ENCODE measurements at regions not wholly inside any gene's neighbourhood (a gene's known extent, or its start where the extent isn't known, plus 50 kb on each side); places are given as distances from the start of the nearest gene placed in this dataset.

- POLR2A ChIA-PET, result no interaction called here
- DNase-seq (ENCODE audit: low read depth, low spot score), result no peak
- no peak overlapping the region for H3K4me3 ChIP-seq (ENCODE audit: low read depth, low read length)
- CTCF ChIA-PET, result no interaction called here
- no peak for TF ChIP-seq CTCF (IDR thresholded peaks at IDR 0.05; ENCODE audit: insufficient read depth, low read length, missing control alignments)
These were observed 261.5 kb upstream of the RPL38 start for GRCh38 chr17:73941919-73942530.

DNA sequence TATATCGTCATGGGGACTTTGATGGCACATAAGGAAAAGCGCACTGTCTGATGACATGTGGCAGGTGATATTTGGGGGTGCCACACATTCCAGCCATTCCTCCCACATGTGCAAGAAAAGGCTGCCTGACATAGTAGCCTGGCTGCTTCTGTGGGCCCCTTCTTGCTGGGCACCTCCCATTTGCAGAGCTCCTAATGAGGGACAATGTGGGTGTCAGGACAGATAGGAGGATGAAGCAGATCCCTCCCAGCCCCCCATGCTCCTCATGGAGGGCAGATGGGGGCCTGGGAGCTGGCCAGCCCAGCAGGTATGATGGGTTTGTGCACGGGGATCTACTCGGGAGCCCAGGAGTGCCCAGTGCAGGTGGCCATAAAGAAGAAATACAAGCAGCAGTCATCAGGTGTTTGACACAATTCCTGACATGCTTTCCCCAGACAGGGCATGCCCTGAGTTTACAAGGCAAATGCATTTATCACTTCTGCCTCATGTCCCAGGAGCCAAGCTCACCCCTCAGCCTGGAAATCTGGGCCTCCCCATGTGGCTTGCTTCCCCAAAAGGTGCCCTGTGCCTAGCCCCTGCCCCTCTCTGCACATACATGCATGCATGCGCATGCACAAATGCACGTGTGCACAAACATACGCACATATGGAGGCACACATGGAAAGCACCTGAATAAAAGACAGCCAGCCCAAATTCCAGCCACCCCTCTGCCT lies 260.6 kb upstream of the RPL38 start:
- POLR2A ChIA-PET, result no interaction called here
- CTCF ChIA-PET, result no interaction called here
- no peak for TF ChIP-seq CTCF (IDR thresholded peaks at IDR 0.05; ENCODE audit: insufficient read depth, low read length, missing control alignments)
- H3K4me3 ChIP-seq (ENCODE audit: low read depth, low read length), result no peak overlapping the region
- DNase-seq (ENCODE audit: low read depth, low spot score), result no peak

DNA sequence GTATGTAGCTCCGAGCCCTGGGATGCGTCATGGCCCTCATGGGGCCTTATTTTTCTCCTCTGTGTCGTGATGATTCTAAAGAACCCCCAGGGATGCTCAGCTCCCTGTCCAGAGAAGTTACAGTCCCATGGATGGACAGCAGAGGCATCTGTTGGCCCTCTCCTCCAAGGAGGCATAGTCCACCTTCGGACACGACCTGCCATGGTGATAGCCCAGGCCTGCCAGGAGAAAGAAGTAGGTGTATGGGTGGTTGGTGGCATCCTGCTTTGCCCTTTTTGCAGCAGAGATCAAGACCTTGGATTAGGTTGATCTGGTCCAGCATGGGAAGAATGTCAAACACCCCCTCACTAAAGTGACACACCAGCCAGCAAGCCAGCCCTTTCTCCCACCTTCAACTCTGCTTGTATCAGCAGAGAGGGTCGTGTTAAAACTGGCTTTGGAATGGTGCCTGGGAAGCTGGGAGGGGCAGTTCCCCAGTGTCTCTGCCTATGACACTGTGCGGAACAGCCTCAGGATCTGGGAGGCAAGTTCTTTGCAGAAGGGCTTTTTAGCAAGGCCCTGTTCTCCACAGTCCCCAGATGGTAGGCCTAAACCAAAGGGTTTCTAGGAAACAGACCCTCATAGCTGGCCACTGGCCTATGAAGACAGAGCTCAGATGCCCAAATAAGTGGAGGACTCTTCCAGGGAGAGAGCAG lies 259.9 kb upstream of the RPL38 start:
- no peak overlapping the region for H3K4me3 ChIP-seq (ENCODE audit: low read depth, low read length)
- TF ChIP-seq CTCF (IDR thresholded peaks at IDR 0.05; ENCODE audit: insufficient read depth, low read length, missing control alignments), result no peak
- ChIA-PET CTCF (no interaction called here), POLR2A (no interaction called here)
- no peak for DNase-seq (ENCODE audit: low read depth, low spot score)

GRCh38 chr17:73944366-73944765 lies 259.1 kb upstream of the RPL38 start:
- no peak overlapping the region for H3K4me3 ChIP-seq (ENCODE audit: low read depth, low read length)
- POLR2A ChIA-PET, result no interaction called here
- TF ChIP-seq CTCF (IDR thresholded peaks at IDR 0.05; ENCODE audit: insufficient read depth, low read length, missing control alignments), result no peak
- CTCF ChIA-PET, result no interaction called here
- no peak for DNase-seq (ENCODE audit: low read depth, low spot score)

DNA sequence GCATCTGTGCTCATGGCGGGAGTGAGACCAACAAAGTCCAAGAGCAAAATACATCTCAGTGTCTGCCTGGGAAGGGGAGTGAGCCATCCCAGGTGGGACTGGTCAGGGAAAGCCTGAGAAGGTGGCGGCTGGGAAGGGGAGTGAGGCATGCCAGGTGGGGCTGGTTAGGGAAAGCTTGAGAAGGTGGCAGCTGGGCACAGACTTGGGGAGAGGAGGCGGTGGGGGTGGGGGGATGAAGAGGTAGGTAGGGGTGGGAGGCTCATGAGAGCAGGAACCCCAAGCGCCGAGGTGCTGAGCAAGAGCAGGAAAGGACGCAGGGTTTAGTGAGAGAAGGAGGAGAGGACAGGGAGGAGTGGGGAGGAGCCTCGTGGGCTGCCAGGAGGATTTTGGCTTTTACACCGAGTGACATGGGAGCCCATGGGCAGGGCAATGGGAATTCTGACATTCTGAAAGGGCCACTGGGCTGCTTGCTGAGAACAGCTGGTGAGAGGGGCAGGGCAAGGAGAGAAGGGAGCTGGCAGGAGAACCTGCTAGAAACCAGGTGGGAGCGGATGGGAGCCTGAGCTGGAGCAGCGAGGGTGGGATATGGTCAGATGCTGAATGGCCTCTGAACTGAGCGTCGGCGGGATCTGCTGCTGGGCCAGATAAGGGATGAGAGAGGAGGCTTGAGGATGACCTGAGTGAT lies 256.1 kb upstream of the RPL38 start:
- POLR2A ChIA-PET, result no interaction called here
- H3K4me3 ChIP-seq (ENCODE audit: low read depth, low read length), result no peak overlapping the region
- CTCF ChIA-PET, result no interaction called here
- no peak for DNase-seq (ENCODE audit: low read depth, low spot score)
- TF ChIP-seq CTCF (IDR thresholded peaks at IDR 0.05; ENCODE audit: insufficient read depth, low read length, missing control alignments), result no peak

GRCh38 chr17:73947966-73948355 lies 255.5 kb upstream of the RPL38 start:
- POLR2A ChIA-PET, result no interaction called here
- CTCF ChIA-PET, result no interaction called here
- no peak for DNase-seq (ENCODE audit: low read depth, low spot score)
- H3K4me3 ChIP-seq (ENCODE audit: low read depth, low read length), result no peak overlapping the region
- no peak for TF ChIP-seq CTCF (IDR thresholded peaks at IDR 0.05; ENCODE audit: insufficient read depth, low read length, missing control alignments)

Measured in AG04449 (cell line).